Ishikawa (cell line): ENCODE measurements at regions not wholly inside any gene's neighbourhood (a gene's known extent, or its start where the extent isn't known, plus 50 kb on each side); places are given as distances from the start of the nearest gene placed in this dataset.

Experiments
- CEBPB ChIP-seq: IDR thresholded peaks from 2 replicates; pipeline ENCODE4 v1.6.1; 2012
- CREB1 ChIP-seq: IDR thresholded peaks from 2 replicates; pipeline ENCODE4 v1.6.1; 2012; ENCODE audit warnings: low read depth
- EGR1 ChIP-seq: IDR thresholded peaks from 2 replicates; pipeline ENCODE4 v1.6.1; 2012
- EP300 ChIP-seq: IDR thresholded peaks from 2 replicates; pipeline ENCODE4 v1.6.1; 2012; ENCODE audit warnings: borderline replicate concordance
- FOXM1 ChIP-seq: IDR thresholded peaks from 2 replicates; pipeline ENCODE4 v1.6.1; 2012; ENCODE audit warnings: low read depth, borderline replicate concordance
- MAX ChIP-seq: IDR thresholded peaks from 2 replicates; pipeline ENCODE4 v1.6.1; 2012
- NFIC ChIP-seq: IDR thresholded peaks from 2 replicates; pipeline ENCODE4 v1.6.1; 2012
- RAD21 ChIP-seq: IDR thresholded peaks from 2 replicates; pipeline ENCODE4 v1.6.1; 2012; ENCODE audit warnings: low read depth
- REST ChIP-seq: IDR thresholded peaks from 2 replicates; pipeline ENCODE4 v1.6.1; 2012; ENCODE audit warnings: low read depth, mild to moderate bottlenecking
- TAF1 ChIP-seq: IDR thresholded peaks from 2 replicates; pipeline ENCODE4 v1.6.1; 2012; ENCODE audit warnings: low read depth, mild to moderate bottlenecking
- TCF12 ChIP-seq: IDR thresholded peaks from 2 replicates; pipeline ENCODE4 v1.6.1; 2012; ENCODE audit warnings: low read depth
- TEAD4 ChIP-seq: IDR thresholded peaks from 2 replicates; pipeline ENCODE4 v1.6.1; 2012
- USF1 ChIP-seq: IDR thresholded peaks from 2 replicates; pipeline ENCODE4 v1.6.1; 2012
- YY1 ChIP-seq: IDR thresholded peaks from 2 replicates; pipeline ENCODE4 v1.6.1; 2012; ENCODE audit warnings: low read depth
- ZBTB7A ChIP-seq: IDR thresholded peaks from 2 replicates; pipeline ENCODE4 v1.6.1; 2012; ENCODE audit warnings: low read depth

GRCh38 chr1:29632806-29633615 is 396.7 kb downstream of the PTPRU start:
- TF ChIP-seq TEAD4 (no peak), CEBPB (no peak), REST (no peak), TCF12 (no peak), YY1 (no peak), FOXM1 (no peak), MAX (no peak)

- TF ChIP-seq MAX: no peak
- TF ChIP-seq ZBTB7A: no peak
- no peak for TF ChIP-seq CEBPB
- no peak for TF ChIP-seq REST
Observed at GRCh38 chr1:29631836-29632805, 395.8 kb downstream of the PTPRU start.

GRCh38 chr1:29631361-29631760 is 395.0 kb downstream of the PTPRU start:
- TF ChIP-seq NFIC (no peak), USF1 (no peak), MAX (no peak), EP300 (no peak)

- no peak for TF ChIP-seq TEAD4
- no peak for TF ChIP-seq TCF12
- no peak for TF ChIP-seq ZBTB7A
- TF ChIP-seq YY1: no peak
- no peak for TF ChIP-seq CEBPB
- no peak for TF ChIP-seq TAF1
- no peak for TF ChIP-seq FOXM1
- TF ChIP-seq MAX: no peak
- TF ChIP-seq CREB1: no peak
- TF ChIP-seq NFIC: no peak
- no peak for TF ChIP-seq EP300
- TF ChIP-seq REST: no peak
- TF ChIP-seq EGR1: no peak
- TF ChIP-seq USF1: no peak
- no peak for TF ChIP-seq RAD21
Observed at GRCh38 chr1:29630756-29631155, 394.4 kb downstream of the PTPRU start.
